Limb (tissue), 2 donors: ENCODE measurements at regions not wholly inside any gene's neighbourhood (a gene's known extent, or its start where the extent isn't known, plus 50 kb on each side); places are given as distances from the start of the nearest gene placed in this dataset.

Experiments
- DNase-seq, 2 donors: peaks; one replicate each; pipeline ENCODE4 v3.0.0-alpha.2; 2016; ENCODE audit errors: extremely low spot score in 2 of 2

- no peak for DNase-seq
These were observed 959.4 kb upstream of the TMEM132C start for GRCh38 chr12:127307528-127307927.

DNA sequence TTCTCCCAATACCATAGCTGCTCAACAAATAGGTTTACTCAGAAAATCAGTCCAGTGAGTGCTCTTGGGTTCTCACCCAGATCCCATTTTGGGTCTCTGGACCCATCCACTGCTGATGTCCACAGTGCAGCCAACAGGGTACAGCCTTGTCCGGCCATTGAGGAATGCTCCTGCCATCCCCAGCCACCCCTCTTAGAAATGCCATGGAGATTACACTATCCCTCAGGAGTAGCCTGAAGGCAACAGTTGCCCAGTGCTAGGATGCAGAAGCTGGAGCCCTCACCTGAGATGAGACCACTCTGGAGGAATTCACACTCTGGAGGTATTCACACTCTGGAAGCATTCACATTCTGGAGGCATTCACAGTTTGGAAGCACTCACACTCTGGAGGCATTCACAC is 958.8 kb upstream of the TMEM132C start:
- no peak for DNase-seq

DNA sequence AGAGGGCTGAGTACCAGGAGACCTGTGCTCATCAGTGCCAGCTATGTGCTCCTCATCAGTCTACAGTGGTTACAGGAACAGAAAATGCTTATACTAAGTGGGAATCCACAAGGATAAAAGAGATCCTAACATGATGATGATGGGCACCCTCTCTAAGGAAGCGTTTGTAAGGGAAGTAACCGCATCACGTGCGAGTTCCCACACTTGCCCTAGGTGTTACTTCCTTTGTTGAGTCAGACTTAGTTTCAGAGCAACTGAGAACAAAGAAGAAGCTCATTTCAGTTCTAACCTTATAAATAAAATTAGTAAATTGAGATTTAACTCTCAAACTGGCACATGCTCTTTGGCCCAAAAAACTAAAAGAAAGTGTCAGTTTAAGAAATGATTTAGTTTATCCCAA is 956.4 kb upstream of the TMEM132C start:
- DNase-seq: no peak

- no peak for DNase-seq
These were observed 955.1 kb upstream of the TMEM132C start for GRCh38 chr12:127311720-127312364.

GRCh38 chr12:127324681-127325080 is 942.3 kb upstream of the TMEM132C start:
- DNase-seq: no peak

GRCh38 chr12:127327986-127328385 is 939.0 kb upstream of the TMEM132C start:
- no peak for DNase-seq

- no peak for DNase-seq
These were observed 938.1 kb upstream of the TMEM132C start for GRCh38 chr12:127328867-127329266.

DNA sequence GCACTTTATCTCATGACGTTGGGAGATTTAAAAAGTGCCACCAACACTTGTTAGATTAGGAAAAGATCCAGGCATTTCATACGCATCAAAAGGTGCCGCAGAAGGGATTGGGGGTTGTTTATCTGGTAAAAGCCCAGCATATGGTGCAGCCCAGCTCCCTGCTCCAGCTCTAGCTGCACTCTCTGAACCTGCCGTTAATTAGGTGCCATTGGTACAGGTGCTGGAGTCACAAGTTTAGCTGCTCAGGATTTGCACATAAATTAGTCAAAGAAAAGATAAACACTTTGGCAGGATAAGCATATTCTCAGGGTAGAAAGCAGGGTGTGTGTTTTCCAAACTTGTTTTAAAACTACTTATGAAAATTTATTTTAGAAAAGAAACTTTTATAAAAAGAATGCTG is 932.6 kb upstream of the TMEM132C start:
- DNase-seq: no peak

GRCh38 chr12:127334912-127335644 is 931.9 kb upstream of the TMEM132C start:
- DNase-seq: no peak

DNA sequence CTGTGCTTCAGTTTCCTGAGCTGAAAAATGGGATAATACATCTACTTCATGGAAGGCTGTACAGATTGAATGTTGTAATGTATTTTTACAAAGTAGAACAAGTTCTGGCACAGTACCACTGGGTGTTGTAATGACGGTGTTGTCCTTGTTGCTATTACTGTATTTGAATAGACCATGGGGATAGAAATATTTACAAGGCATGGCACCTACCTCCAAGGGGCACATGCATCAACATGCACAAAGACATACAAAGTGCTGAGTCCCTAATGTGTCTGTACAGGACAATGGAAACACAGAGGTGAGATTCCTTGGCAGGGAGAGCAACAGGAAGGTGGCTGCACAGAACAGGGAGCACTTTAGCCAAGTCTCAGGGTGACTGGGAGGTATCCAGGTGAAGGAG is 930.6 kb upstream of the TMEM132C start:
- DNase-seq: no peak

DNA sequence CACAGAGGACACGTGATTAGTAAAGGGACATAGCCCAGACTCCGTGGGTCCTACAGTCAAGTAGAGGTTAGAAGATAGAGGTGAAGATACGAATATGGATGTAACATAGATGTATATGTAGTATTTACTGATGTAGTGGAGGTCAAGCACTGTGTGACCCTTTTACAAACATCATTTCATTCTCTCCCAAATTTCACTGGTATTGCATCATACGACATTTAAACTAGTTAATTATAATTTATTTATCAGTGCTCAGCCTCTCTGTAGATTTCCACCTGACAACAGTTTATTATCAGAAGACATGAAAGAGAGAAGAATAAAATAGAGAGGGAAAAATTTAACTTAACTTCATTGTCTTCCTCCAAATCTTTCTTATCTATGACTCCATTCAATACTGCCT is 927.9 kb upstream of the TMEM132C start:
- no peak for DNase-seq

- DNase-seq: no peak
These were observed 926.6 kb upstream of the TMEM132C start for GRCh38 chr12:127340381-127340780.

DNA sequence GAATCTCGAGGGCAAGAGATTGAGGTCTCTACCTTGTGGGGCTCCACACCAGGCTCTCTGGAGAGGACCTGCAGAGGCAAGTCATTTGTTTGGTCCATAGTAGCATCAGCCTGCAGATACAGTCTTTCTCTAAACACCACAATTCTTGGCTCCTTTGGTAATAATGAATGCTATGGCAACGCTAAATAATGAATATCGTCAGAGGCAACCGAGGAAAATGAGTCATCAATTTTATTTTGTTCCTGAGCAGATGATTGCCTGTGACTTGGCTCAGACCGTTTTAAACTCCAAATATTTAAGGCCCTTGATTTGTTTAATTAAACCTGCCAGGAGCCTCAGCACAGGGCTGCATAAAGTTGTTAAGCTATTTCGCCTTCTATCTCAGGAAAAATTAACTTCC is 924.1 kb upstream of the TMEM132C start:
- DNase-seq: no peak

DNA sequence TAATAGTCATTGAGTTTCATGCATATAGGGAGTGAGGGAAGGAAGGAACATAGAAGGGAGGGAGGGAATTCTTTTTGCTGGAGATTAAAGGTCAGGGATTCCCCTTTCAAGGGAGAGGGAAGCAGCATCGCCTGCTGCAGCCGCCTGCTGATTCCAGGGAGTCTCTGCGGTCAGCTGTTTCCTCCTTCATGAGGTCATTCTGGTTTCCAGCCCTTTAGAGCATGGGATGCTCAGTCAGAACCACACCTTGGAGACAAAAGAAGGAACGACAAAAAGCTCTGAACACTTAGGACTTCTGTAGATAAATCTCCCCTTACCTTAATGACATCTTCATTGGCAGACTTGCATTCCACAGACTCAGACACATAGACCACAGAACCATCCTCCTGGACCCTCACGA is 923.0 kb upstream of the TMEM132C start:
- no peak for DNase-seq

DNA sequence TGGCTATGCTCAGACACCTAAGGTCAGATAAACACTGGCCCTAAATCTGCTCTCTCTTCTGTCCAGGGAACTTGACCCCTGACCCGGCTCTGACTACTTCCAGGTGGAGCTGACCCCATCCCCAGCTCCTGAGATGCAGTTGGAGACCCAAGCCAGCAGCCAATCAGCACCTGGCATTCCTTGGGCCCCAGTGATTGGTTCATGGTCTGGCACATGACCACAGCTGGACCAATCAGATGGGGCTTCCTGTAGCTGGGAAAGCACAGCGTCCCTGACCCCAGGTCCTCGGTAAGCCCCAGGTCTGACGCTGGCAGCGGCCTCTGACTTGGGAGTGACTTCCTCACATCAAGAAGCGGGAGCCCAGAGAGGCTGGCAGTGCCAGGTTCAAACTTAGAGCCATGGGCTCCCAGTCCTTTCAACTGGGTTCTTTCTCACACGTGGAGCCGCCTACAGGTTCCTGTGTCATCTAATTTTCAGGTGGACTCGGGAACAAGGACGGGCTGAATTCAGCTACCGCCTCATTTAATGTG is 915.4 kb upstream of the TMEM132C start:
- no peak for DNase-seq

GRCh38 chr12:127355061-127355841 is 911.7 kb upstream of the TMEM132C start:
- no peak for DNase-seq

DNA sequence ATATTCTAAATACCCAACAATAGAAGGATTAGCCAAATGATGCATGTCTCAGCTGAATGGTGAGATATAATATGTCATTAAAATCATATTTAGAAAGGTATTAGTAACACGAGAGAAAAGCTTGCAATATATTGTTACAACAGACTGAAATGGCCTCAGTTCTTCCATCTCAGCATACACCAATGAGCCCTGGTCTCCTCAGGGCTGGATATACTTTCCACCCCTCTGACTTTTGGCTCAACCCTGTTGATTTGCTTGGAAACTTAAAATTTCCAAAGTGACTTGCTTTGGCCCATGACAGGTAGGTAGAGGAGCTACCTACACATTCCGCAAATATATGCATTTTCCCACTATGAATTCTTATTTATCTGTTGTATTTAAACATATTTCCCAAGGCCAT is 908.1 kb upstream of the TMEM132C start:
- DNase-seq: no peak

DNA sequence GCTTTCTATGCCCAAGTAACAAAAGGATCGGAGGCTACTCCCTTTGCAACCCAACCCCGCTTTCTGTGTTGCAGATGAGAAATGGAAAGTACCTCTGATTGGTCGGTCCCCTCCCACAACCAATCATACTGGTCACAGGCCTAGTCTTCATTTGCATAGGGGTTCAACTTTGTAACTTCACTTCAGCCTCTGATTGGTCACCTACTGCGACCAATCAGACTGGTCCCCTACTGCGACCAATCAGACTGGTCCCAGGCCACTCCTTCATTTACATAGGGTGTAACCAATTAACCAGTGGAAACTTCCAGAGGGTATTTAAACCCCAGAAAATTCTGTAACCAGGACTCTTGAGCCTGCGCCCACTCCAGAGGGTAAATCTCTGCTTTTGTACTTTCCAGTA is 906.4 kb upstream of the TMEM132C start:
- DNase-seq: no peak

GRCh38 chr12:127362121-127362520 is 904.8 kb upstream of the TMEM132C start:
- no peak for DNase-seq

DNA sequence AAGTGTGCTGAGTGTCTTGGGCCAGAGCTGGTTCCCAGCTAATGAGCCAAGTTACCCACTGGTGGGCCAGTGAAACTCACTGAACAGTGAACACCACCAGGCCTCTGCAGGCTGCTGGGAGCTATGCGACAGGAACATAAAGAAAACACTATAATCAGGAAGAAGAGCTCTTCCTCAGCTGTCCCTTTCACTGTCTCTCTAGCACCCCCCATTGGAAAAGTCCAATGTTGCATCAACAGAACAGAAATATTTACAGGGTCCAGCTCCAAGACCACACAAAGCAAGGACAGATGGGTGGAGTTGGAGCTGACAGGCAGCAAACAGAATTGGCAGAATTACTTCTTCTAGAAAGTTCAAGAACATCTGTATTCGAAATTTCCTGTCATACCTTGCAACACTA is 903.6 kb upstream of the TMEM132C start:
- DNase-seq: no peak

GRCh38 chr12:127373559-127373958 is 893.4 kb upstream of the TMEM132C start:
- DNase-seq: no peak

DNA sequence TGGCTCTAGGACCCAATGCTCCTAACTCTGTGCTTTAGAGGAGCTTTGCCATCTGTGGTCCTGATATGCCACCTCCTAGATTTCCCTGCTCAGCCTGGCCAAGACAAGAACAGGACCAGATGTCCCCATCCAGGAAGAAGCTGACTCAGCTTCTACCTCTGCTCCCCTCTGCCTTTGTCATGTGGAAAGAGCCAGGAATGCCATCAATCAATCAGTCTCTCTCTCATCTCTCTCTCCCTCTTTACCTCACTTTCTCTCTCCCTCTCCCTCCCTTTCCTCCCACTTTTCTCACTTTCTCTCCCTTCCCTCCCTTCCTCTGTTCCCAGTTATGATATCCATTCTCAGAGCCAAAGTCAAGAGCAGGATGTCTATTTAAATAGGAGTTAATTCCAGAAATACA is 892.5 kb upstream of the TMEM132C start:
- DNase-seq: no peak
